K562 (cell line): ENCODE measurements at regions not wholly inside any gene's neighbourhood (a gene's known extent, or its start where the extent isn't known, plus 50 kb on each side); places are given as distances from the start of the nearest gene placed in this dataset.
A peak's percentile ranks its signal among the peaks of the same experiment; 100 is the strongest.

Source experiments
- ATAC-seq: fragments of 200-7000 bp; cut with Tn5 transposase; 3 replicates; pipeline ENCODE4 v1.9.1; 2020; ENCODE audit warnings: moderate library complexity
- BruUV-seq: library from RNA; stranded (reverse); fragments of 400-500 nt; replicated peaks from 2 replicates; lab custom pipeline; 2021; lab: Mats Ljungman, UMichigan
- CTCF ChIA-PET: fragments of 300-600 bp; formaldehyde crosslinking; extraction: SDS; loops from one replicate; lab custom pipeline; 2021; ENCODE audit warnings: low intra/inter-chr PET ratio; lab: Yijun Ruan, JAX
- POLR2A ChIA-PET: fragments of 300-600, 350-650 bp; sonication (Branson Sonifier 250); formaldehyde crosslinking; extraction: SDS; loops from one replicate; lab custom pipeline; 2021; ENCODE audit warnings: antibody characterized with exemption, inconsistent platforms; lab: Yijun Ruan, JAX
- DNase-seq, 4 experiments: peaks; one replicate each; pipeline versions ENCODE4 v3.0.0 to v3.0.0-alpha.2; 2011 to 2018; ENCODE audit warnings: low spot score in 3 of 4, mixed read lengths in 3 of 4; ENCODE audit errors: extremely low read depth in 1 of 4
- FAIRE-seq: peaks from 2 replicates; lab custom pipeline; 2011; peaks lifted over from hg19 to GRCh38; lab: Jason Lieb, UNC
- H2AFZ ChIP-seq: 2 replicates; pipeline ENCODE4 v1.6.0; 2011; ENCODE audit warnings: low read depth, low read length, control low read depth, inconsistent platforms
- H3K27ac ChIP-seq: fragments of 200-600 bp; 3 replicates; pipeline ENCODE4 v1.8.0; 2011; ENCODE audit warnings: low read depth, mild to moderate bottlenecking, control low read depth, inconsistent platforms, low read length, moderate library complexity, mixed read lengths; ENCODE audit errors: extremely low read depth
- H3K27me3 ChIP-seq, 2 experiments: fragments of 300-600 bp in 1 of 2; 2 replicates in 1 of 2; 3 replicates in 1 of 2; pipeline versions ENCODE4 v1.6.0 to v1.8.0; 2011; ENCODE audit warnings: inconsistent platforms in 2 of 2, low read length in 2 of 2, mild to moderate bottlenecking in 1 of 2, mixed read lengths in 1 of 2, moderate library complexity in 1 of 2; ENCODE audit not compliant: control insufficient read depth in 2 of 2, insufficient read depth in 2 of 2
- H3K36me3 ChIP-seq: fragments of 300-600 bp; 3 replicates; pipeline ENCODE4 v1.8.0; 2011; ENCODE audit warnings: mild to moderate bottlenecking, low read length, inconsistent platforms; ENCODE audit not compliant: control insufficient read depth, insufficient read depth
- H3K4me1 ChIP-seq, 2 experiments: fragments of 200-600 bp in 1 of 2; replicated peaks in 1 of 2; 2 replicates in 1 of 2; 3 replicates in 1 of 2; pipeline versions ENCODE4 v1.5.1 to v1.8.0; 2011; ENCODE audit warnings: inconsistent platforms in 2 of 2, low read length in 2 of 2, mild to moderate bottlenecking in 1 of 2, mixed read lengths in 1 of 2, moderate library complexity in 1 of 2; ENCODE audit not compliant: control insufficient read depth in 2 of 2, insufficient read depth in 2 of 2
- H3K4me2 ChIP-seq: 2 replicates; pipeline ENCODE4 v1.6.1; 2011; ENCODE audit warnings: low read length, control low read depth, inconsistent platforms, mixed read lengths; ENCODE audit not compliant: insufficient read depth
- H3K4me3 ChIP-seq: fragments of 200-600 bp; sonication (generic), shearing (Covaris generic); 2 replicates; pipeline ENCODE4 v1.5.1; 2016; ENCODE audit warnings: control low read depth, inconsistent platforms
- H3K79me2 ChIP-seq: fragments of 200-600 bp; 3 replicates; pipeline ENCODE4 v1.8.0; 2011; ENCODE audit warnings: low read length, inconsistent platforms; ENCODE audit not compliant: control insufficient read depth, insufficient read depth
- H3K9ac ChIP-seq, 2 experiments: 2 replicates each; pipeline versions ENCODE4 v1.6.0 to v1.6.1; 2011; ENCODE audit warnings: low read depth in 2 of 2, low read length in 2 of 2, control low read depth in 1 of 2, inconsistent platforms in 1 of 2, mild to moderate bottlenecking in 1 of 2, mixed read lengths in 1 of 2; ENCODE audit not compliant: insufficient read depth in 1 of 2
- H3K9me1 ChIP-seq: one replicate; pipeline ENCODE4 v1.6.0; 2011; ENCODE audit warnings: inconsistent platforms, mild to moderate bottlenecking, low read length, moderate library complexity; ENCODE audit not compliant: control insufficient read depth, insufficient read depth
- H3K9me3 ChIP-seq: replicated peaks from 2 replicates; pipeline ENCODE4 v1.5.1; 2011; ENCODE audit warnings: low read depth, low read length, inconsistent platforms; ENCODE audit not compliant: control insufficient read depth, insufficient read depth
- H4K20me1 ChIP-seq: replicated peaks from 2 replicates; pipeline ENCODE4 v1.6.1; 2011; ENCODE audit warnings: low read length, inconsistent platforms, mixed read lengths; ENCODE audit not compliant: control insufficient read depth, insufficient read depth
- ELF4 ChIP-seq: fragments of 450-650 bp; formaldehyde crosslinking; IDR thresholded peaks from 2 replicates; pipeline ENCODE4 v1.4.0; 2022; ENCODE audit warnings: missing genetic modification characterization
- FOXA1 ChIP-seq: fragments of 450-650 bp; IDR thresholded peaks from 2 replicates; pipeline ENCODE4 v1.6.1; 2016; ENCODE audit warnings: mild to moderate bottlenecking, borderline replicate concordance
- ZHX1 ChIP-seq: fragments of 150-350 bp; conservative IDR thresholded peaks from 2 replicates; pipeline ENCODE4 v1.6.1; 2014; ENCODE audit warnings: low read length
- ZNF121 ChIP-seq: sonication (generic); formaldehyde crosslinking; conservative IDR thresholded peaks from 2 replicates; pipeline ENCODE4 v1.8.0; 2022; ENCODE audit warnings: missing genetic modification reagents
- WGBS: fragments of 100-300 bp; shearing (Covaris generic); methylation state at CpG from one replicate; pipeline ENCODE4 v1.1.6; 2016; ENCODE audit warnings: low coverage, mixed read lengths; ENCODE audit not compliant: insufficient coverage; ENCODE audit errors: missing lambda C conversion rate; 5-methylcytosine and 5-hydroxymethylcytosine counted together
- in situ Hi-C: fragments of 300-500 bp; cut with MboI; formaldehyde crosslinking; loops from 4 replicates; pipeline ENCODE4 v1.15.0; 2018; ENCODE audit warnings: inconsistent platforms, mixed read lengths
- intact Hi-C: fragments of 100-400 bp; cut with micrococcal nuclease; formaldehyde crosslinking; loops from 2 replicates; pipeline ENCODE4 v1.14.2; 2022
- TF ChIP-seq, protein P1 (sequence below): fragments of 200-600 bp; sonication (generic); IDR thresholded peaks from one replicate; pipeline ENCODE4 v1.6.1; 2012; ENCODE audit warnings: mild to moderate bottlenecking, low read depth, low read length, inconsistent platforms

DNA sequence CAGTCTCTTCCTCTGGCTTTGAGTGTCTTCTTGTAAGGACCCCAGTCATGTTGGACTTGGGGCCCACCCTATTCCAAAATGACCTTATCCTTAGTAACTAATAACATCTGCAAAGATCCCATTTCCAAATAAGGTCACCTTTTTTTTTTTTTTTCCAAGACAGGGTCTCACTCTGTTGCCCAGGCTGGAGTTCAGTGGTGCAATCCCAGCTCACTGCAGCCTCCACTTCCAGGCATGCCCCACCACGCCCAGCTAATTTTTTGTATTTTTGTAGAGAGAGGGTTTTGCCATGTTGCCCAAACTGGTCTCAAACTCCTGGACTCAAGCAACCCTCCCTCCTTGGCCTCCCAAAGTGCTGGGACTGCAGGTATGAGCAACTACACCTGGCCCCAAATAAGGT, 118.8 kb upstream of the GSE1 start:
- intact Hi-C loops: no loop called here
- CTCF ChIA-PET: no interaction called here

More for the DNA sequence above, 118.8 kb upstream of the GSE1 start:
- H3K79me2 ChIP-seq: peaks cover 36% of the 10 kb centered on the region
- TF ChIP-seq ELF4 (CRISPR knock-in tag) (no peak), FOXA1 (no peak), ZNF121 (CRISPR knock-in tag) (peak; percentile 87), ZHX1 (no peak)
- TF ChIP-seq, protein P1, sequence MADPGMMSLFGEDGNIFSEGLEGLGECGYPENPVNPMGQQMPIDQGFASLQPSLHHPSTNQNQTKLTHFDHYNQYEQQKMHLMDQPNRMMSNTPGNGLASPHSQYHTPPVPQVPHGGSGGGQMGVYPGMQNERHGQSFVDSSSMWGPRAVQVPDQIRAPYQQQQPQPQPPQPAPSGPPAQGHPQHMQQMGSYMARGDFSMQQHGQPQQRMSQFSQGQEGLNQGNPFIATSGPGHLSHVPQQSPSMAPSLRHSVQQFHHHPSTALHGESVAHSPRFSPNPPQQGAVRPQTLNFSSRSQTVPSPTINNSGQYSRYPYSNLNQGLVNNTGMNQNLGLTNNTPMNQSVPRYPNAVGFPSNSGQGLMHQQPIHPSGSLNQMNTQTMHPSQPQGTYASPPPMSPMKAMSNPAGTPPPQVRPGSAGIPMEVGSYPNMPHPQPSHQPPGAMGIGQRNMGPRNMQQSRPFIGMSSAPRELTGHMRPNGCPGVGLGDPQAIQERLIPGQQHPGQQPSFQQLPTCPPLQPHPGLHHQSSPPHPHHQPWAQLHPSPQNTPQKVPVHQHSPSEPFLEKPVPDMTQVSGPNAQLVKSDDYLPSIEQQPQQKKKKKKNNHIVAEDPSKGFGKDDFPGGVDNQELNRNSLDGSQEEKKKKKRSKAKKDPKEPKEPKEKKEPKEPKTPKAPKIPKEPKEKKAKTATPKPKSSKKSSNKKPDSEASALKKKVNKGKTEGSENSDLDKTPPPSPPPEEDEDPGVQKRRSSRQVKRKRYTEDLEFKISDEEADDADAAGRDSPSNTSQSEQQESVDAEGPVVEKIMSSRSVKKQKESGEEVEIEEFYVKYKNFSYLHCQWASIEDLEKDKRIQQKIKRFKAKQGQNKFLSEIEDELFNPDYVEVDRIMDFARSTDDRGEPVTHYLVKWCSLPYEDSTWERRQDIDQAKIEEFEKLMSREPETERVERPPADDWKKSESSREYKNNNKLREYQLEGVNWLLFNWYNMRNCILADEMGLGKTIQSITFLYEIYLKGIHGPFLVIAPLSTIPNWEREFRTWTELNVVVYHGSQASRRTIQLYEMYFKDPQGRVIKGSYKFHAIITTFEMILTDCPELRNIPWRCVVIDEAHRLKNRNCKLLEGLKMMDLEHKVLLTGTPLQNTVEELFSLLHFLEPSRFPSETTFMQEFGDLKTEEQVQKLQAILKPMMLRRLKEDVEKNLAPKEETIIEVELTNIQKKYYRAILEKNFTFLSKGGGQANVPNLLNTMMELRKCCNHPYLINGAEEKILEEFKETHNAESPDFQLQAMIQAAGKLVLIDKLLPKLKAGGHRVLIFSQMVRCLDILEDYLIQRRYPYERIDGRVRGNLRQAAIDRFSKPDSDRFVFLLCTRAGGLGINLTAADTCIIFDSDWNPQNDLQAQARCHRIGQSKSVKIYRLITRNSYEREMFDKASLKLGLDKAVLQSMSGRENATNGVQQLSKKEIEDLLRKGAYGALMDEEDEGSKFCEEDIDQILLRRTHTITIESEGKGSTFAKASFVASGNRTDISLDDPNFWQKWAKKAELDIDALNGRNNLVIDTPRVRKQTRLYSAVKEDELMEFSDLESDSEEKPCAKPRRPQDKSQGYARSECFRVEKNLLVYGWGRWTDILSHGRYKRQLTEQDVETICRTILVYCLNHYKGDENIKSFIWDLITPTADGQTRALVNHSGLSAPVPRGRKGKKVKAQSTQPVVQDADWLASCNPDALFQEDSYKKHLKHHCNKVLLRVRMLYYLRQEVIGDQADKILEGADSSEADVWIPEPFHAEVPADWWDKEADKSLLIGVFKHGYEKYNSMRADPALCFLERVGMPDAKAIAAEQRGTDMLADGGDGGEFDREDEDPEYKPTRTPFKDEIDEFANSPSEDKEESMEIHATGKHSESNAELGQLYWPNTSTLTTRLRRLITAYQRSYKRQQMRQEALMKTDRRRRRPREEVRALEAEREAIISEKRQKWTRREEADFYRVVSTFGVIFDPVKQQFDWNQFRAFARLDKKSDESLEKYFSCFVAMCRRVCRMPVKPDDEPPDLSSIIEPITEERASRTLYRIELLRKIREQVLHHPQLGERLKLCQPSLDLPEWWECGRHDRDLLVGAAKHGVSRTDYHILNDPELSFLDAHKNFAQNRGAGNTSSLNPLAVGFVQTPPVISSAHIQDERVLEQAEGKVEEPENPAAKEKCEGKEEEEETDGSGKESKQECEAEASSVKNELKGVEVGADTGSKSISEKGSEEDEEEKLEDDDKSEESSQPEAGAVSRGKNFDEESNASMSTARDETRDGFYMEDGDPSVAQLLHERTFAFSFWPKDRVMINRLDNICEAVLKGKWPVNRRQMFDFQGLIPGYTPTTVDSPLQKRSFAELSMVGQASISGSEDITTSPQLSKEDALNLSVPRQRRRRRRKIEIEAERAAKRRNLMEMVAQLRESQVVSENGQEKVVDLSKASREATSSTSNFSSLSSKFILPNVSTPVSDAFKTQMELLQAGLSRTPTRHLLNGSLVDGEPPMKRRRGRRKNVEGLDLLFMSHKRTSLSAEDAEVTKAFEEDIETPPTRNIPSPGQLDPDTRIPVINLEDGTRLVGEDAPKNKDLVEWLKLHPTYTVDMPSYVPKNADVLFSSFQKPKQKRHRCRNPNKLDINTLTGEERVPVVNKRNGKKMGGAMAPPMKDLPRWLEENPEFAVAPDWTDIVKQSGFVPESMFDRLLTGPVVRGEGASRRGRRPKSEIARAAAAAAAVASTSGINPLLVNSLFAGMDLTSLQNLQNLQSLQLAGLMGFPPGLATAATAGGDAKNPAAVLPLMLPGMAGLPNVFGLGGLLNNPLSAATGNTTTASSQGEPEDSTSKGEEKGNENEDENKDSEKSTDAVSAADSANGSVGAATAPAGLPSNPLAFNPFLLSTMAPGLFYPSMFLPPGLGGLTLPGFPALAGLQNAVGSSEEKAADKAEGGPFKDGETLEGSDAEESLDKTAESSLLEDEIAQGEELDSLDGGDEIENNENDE: no peak
- 88% methylated on average over 1 of the region's 1 CpG for WGBS
- peaks cover 8% of the 10 kb centered on the region; the same call in 2 of the 3 replicates for H3K36me3 ChIP-seq
- no peak overlapping the region for H3K27ac ChIP-seq
- no peaks in the 10 kb centered on the region; the same call in none of the 2 replicates for H4K20me1 ChIP-seq
- no peak overlapping the region for H3K4me3 ChIP-seq
- DNase-seq: no peak
- POLR2A ChIA-PET: interaction anchor here (1.2 to 2.3 kb wide), 4 partner anchors 18 to 73 kb away, joined by 3 to 7 read pairs (median 5); no protein-coding TSS in a partner anchor
- H3K9me1 ChIP-seq: no peaks in the 10 kb centered on the region
- H3K27me3 ChIP-seq: no peaks in the 10 kb centered on the region
- in situ Hi-C loops: no loop called here
- H3K4me1 ChIP-seq: peaks cover 18 to 60% of the 10 kb centered on the region in 2 experiments
- ATAC-seq: no peak
- H2AFZ ChIP-seq: no peak overlapping the region
- FAIRE-seq: no peak
- no peak overlapping the region for H3K4me2 ChIP-seq
- no TSS peak for BruUV-seq
- H3K9ac ChIP-seq: no peak overlapping the region
- no peaks in the 10 kb centered on the region for H3K9me3 ChIP-seq
